ENCODE measurements at regions not wholly inside any gene's neighbourhood (a gene's known extent, or its start where the extent isn't known, plus 50 kb on each side); places are given as distances from the start of the nearest gene placed in this dataset.

GRCh38 chr18:28476302-28476701 lies 299.4 kb upstream of the CDH2 start:
- TF ChIP-seq, protein P1, sequence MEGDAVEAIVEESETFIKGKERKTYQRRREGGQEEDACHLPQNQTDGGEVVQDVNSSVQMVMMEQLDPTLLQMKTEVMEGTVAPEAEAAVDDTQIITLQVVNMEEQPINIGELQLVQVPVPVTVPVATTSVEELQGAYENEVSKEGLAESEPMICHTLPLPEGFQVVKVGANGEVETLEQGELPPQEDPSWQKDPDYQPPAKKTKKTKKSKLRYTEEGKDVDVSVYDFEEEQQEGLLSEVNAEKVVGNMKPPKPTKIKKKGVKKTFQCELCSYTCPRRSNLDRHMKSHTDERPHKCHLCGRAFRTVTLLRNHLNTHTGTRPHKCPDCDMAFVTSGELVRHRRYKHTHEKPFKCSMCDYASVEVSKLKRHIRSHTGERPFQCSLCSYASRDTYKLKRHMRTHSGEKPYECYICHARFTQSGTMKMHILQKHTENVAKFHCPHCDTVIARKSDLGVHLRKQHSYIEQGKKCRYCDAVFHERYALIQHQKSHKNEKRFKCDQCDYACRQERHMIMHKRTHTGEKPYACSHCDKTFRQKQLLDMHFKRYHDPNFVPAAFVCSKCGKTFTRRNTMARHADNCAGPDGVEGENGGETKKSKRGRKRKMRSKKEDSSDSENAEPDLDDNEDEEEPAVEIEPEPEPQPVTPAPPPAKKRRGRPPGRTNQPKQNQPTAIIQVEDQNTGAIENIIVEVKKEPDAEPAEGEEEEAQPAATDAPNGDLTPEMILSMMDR (conservative IDR thresholded peaks at IDR 0.05 in 1 of 2, IDR thresholded peaks at IDR 0.05 in 1 of 2; ENCODE audit: low read depth in 1 of 2, low read length in 2 of 2): no peak
- no peak for TF ChIP-seq EZH2 (IDR thresholded peaks at IDR 0.05; ENCODE audit: low read length, missing control alignments)

Measured in fibroblast of lung (primary cell).